ENCODE measurements at regions not wholly inside any gene's neighbourhood (a gene's known extent, or its start where the extent isn't known, plus 50 kb on each side); places are given as distances from the start of the nearest gene placed in this dataset.

- Histone ChIP-seq H3K27me3 (ENCODE audit: insufficient read depth, low read length) (no peaks in the 10 kb centered on the region), H3K4me1 (ENCODE audit: insufficient read depth, low read length) (peaks cover 8% of the 10 kb centered on the region), H3K4me3 (ENCODE audit: low read length) (no peak overlapping the region), H3K9me3 (ENCODE audit: low read depth, low read length) (no peaks in the 10 kb centered on the region)
Observed at GRCh38 chrX:39438603-39439602, 637.6 kb downstream of the MID1IP1 start.

- H3K4me1 ChIP-seq (ENCODE audit: insufficient read depth, low read length), result peaks cover 8% of the 10 kb centered on the region
- H3K27me3 ChIP-seq (ENCODE audit: insufficient read depth, low read length), result no peaks in the 10 kb centered on the region
- H3K9me3 ChIP-seq (ENCODE audit: low read depth, low read length), result no peaks in the 10 kb centered on the region
- no peak overlapping the region for H3K4me3 ChIP-seq (ENCODE audit: low read length)
Observed at GRCh38 chrX:39439906-39440798, 638.9 kb downstream of the MID1IP1 start.

GRCh38 chrX:39440799-39441284 is 639.6 kb downstream of the MID1IP1 start:
- H3K4me1 ChIP-seq (ENCODE audit: insufficient read depth, low read length), result peaks cover 8% of the 10 kb centered on the region
- no peak overlapping the region for H3K4me3 ChIP-seq (ENCODE audit: low read length)
- H3K27me3 ChIP-seq (ENCODE audit: insufficient read depth, low read length), result no peaks in the 10 kb centered on the region
- H3K9me3 ChIP-seq (ENCODE audit: low read depth, low read length), result no peaks in the 10 kb centered on the region

GRCh38 chrX:39442332-39442731 is 641.1 kb downstream of the MID1IP1 start:
- H3K9me3 ChIP-seq (ENCODE audit: low read depth, low read length), result no peaks in the 10 kb centered on the region
- H3K27me3 ChIP-seq (ENCODE audit: insufficient read depth, low read length), result no peaks in the 10 kb centered on the region
- no peak overlapping the region for H3K4me3 ChIP-seq (ENCODE audit: low read length)

GRCh38 chrX:39443240-39443639 is 642.0 kb downstream of the MID1IP1 start:
- peaks cover 8% of the 10 kb centered on the region for H3K4me1 ChIP-seq (ENCODE audit: insufficient read depth, low read length)
- no peaks in the 10 kb centered on the region for H3K27me3 ChIP-seq (ENCODE audit: insufficient read depth, low read length)
- H3K9me3 ChIP-seq (ENCODE audit: low read depth, low read length), result no peaks in the 10 kb centered on the region
- no peak overlapping the region for H3K4me3 ChIP-seq (ENCODE audit: low read length)

More at GRCh38 chrX:39442332-39442731, 641.1 kb downstream of the MID1IP1 start:
- peaks cover 8% of the 10 kb centered on the region for H3K4me1 ChIP-seq (ENCODE audit: insufficient read depth, low read length)

- Histone ChIP-seq H3K4me1 (ENCODE audit: insufficient read depth, low read length) (no peaks in the 10 kb centered on the region), H3K27me3 (ENCODE audit: insufficient read depth, low read length) (no peaks in the 10 kb centered on the region), H3K9me3 (ENCODE audit: low read depth, low read length) (no peaks in the 10 kb centered on the region), H3K4me3 (ENCODE audit: low read length) (no peak overlapping the region)
Observed at GRCh38 chrX:39445336-39445735, 644.1 kb downstream of the MID1IP1 start.

DNA sequence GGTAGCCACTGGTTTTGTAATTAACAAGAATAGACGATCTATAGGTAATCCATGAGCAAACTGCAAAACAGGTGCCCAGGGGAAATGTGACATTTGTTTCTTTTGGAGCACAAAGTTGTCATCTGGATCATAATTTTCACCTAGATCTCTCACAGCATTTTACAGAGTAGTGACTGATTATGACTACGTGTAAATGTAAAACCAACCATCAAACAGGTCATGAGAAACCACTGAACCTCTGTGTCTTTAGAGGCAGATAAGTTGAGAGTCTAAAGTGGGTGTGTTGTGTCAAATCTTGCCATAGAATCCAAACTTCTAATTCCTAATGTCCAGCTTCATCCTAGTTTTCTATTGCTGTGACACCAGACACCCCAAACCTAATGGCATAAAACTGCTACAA is 648.1 kb downstream of the MID1IP1 start:
- Histone ChIP-seq H3K9me3 (ENCODE audit: low read depth, low read length) (no peaks in the 10 kb centered on the region), H3K4me1 (ENCODE audit: insufficient read depth, low read length) (no peaks in the 10 kb centered on the region), H3K27me3 (ENCODE audit: insufficient read depth, low read length) (no peaks in the 10 kb centered on the region), H3K4me3 (ENCODE audit: low read length) (no peak overlapping the region)

GRCh38 chrX:39450234-39450977 is 647.4 kb downstream of the BCOR start:
- H3K4me1 ChIP-seq (ENCODE audit: insufficient read depth, low read length), result no peaks in the 10 kb centered on the region
- no peaks in the 10 kb centered on the region for H3K9me3 ChIP-seq (ENCODE audit: low read depth, low read length)
- H3K27me3 ChIP-seq (ENCODE audit: insufficient read depth, low read length), result no peaks in the 10 kb centered on the region
- H3K4me3 ChIP-seq (ENCODE audit: low read length), result no peak overlapping the region

GRCh38 chrX:39451046-39451445 is 646.7 kb downstream of the BCOR start:
- H3K9me3 ChIP-seq (ENCODE audit: low read depth, low read length), result no peaks in the 10 kb centered on the region
- no peaks in the 10 kb centered on the region for H3K27me3 ChIP-seq (ENCODE audit: insufficient read depth, low read length)

GRCh38 chrX:39452401-39452800 is 645.4 kb downstream of the BCOR start:
- Histone ChIP-seq H3K4me1 (ENCODE audit: insufficient read depth, low read length) (no peaks in the 10 kb centered on the region), H3K4me3 (ENCODE audit: low read length) (no peak overlapping the region), H3K27me3 (ENCODE audit: insufficient read depth, low read length) (no peaks in the 10 kb centered on the region), H3K9me3 (ENCODE audit: low read depth, low read length) (no peaks in the 10 kb centered on the region)

More at GRCh38 chrX:39451046-39451445, 646.7 kb downstream of the BCOR start:
- no peak overlapping the region for H3K4me3 ChIP-seq (ENCODE audit: low read length)
- no peaks in the 10 kb centered on the region for H3K4me1 ChIP-seq (ENCODE audit: insufficient read depth, low read length)

DNA sequence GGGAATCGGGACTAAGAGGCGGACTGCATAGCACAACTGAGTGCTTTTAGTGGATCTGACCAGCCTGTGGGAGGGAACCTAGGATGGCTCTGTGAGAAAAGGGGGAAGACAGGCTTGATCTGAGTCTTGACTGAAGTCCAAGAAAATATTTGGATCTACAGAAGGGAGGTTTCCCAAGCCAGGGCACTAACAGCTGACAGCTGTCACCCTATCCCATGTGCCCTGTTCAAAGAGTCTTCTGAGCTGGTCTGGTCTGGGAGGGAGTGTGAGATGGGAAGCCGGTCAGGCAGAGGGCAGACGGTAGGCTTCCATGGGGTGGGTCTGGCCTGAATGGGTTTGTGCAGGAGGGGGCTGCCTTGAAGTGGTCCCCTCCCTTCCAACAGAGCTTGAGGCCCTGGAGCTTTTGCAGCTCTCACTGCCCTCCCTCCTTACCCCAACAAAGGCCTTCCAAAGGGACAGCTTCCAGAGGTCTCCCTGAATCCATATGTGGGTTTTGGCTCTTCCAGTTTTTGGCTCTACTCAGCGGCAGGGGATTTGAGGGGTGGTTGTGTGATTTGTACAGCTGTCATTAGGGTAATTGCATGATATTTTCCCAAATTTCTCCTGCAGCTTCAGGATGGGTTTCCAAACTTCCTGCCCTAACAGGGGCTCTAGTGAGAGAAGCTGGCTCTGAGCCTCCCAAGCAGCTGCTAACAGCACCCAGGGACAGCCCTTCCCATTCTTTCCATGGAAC is 643.7 kb downstream of the BCOR start:
- H3K4me1 ChIP-seq (ENCODE audit: insufficient read depth, low read length), result no peaks in the 10 kb centered on the region
- no peaks in the 10 kb centered on the region for H3K9me3 ChIP-seq (ENCODE audit: low read depth, low read length)
- no peaks in the 10 kb centered on the region for H3K27me3 ChIP-seq (ENCODE audit: insufficient read depth, low read length)
- H3K4me3 ChIP-seq (ENCODE audit: low read length), result no peak overlapping the region

- Histone ChIP-seq H3K27me3 (ENCODE audit: insufficient read depth, low read length) (no peaks in the 10 kb centered on the region), H3K4me1 (ENCODE audit: insufficient read depth, low read length) (no peaks in the 10 kb centered on the region), H3K9me3 (ENCODE audit: low read depth, low read length) (no peaks in the 10 kb centered on the region), H3K4me3 (ENCODE audit: low read length) (no peak overlapping the region)
Observed at GRCh38 chrX:39456894-39457604, 640.7 kb downstream of the BCOR start.

GRCh38 chrX:39458779-39459178 is 639.0 kb downstream of the BCOR start:
- no peaks in the 10 kb centered on the region for H3K27me3 ChIP-seq (ENCODE audit: insufficient read depth, low read length)

More at GRCh38 chrX:39458779-39459178, 639.0 kb downstream of the BCOR start:
- no peak overlapping the region for H3K4me3 ChIP-seq (ENCODE audit: low read length)
- H3K4me1 ChIP-seq (ENCODE audit: insufficient read depth, low read length), result no peaks in the 10 kb centered on the region
- no peaks in the 10 kb centered on the region for H3K9me3 ChIP-seq (ENCODE audit: low read depth, low read length)
